OCI-LY7 (cell line): ENCODE measurements at regions not wholly inside any gene's neighbourhood (a gene's known extent, or its start where the extent isn't known, plus 50 kb on each side); places are given as distances from the start of the nearest gene placed in this dataset.

Experiments
- BruUV-seq: library from RNA; stranded (reverse); fragments of 400-500 nt; replicated peaks from 2 replicates; lab custom pipeline; 2021; lab: Mats Ljungman, UMichigan
- CTCF ChIA-PET: fragments of 300-600 bp; sonication (Branson Sonifier 250); formaldehyde crosslinking; loops from one replicate; lab custom pipeline; 2022; ENCODE audit warnings: antibody characterized with exemption; ENCODE audit not compliant: unreplicated experiment; lab: Charles Lee
- POLR2A ChIA-PET: fragments of 300-600 bp; sonication (Branson Sonifier 250); formaldehyde crosslinking; loops from one replicate; lab custom pipeline; 2022; ENCODE audit warnings: antibody characterized with exemption; lab: Charles Lee
- DNase-seq: peaks from one replicate; pipeline ENCODE4 v3.0.0-alpha.2; 2015; ENCODE audit warnings: low spot score
- H2AFZ ChIP-seq: fragments of 200-600 bp; sonication (generic), shearing (Covaris generic); 2 replicates; pipeline ENCODE4 v1.6.1; 2014; ENCODE audit warnings: mild to moderate bottlenecking, antibody characterized with exemption, low read length, moderate library complexity
- H3K27ac ChIP-seq: fragments of 200-600 bp; sonication (generic); 2 replicates; pipeline ENCODE4 v1.5.1; 2014; ENCODE audit warnings: mixed run types, low read depth, mild to moderate bottlenecking, moderate library complexity, low read length, inconsistent platforms; ENCODE audit not compliant: poor library complexity, severe bottlenecking
- H3K36me3 ChIP-seq: fragments of 200-600 bp; sonication (generic); 2 replicates; pipeline ENCODE4 v1.6.1; 2014; ENCODE audit warnings: mild to moderate bottlenecking, antibody characterized with exemption, low read length, moderate library complexity, mixed read lengths; ENCODE audit not compliant: insufficient read depth
- H3K4me1 ChIP-seq: fragments of 200-600 bp; sonication (generic); 2 replicates; pipeline ENCODE4 v1.5.1; 2014; ENCODE audit warnings: mild to moderate bottlenecking, low read length; ENCODE audit not compliant: insufficient read depth, poor library complexity, severe bottlenecking
- H3K4me2 ChIP-seq: fragments of 200-600 bp; sonication (generic); 2 replicates; pipeline ENCODE4 v1.6.1; 2014; ENCODE audit warnings: mild to moderate bottlenecking, low read length
- H3K4me3 ChIP-seq: fragments of 200-600 bp; sonication (generic); 2 replicates; pipeline ENCODE4 v1.5.1; 2014; ENCODE audit warnings: mild to moderate bottlenecking, low read depth, low read length; ENCODE audit not compliant: poor library complexity, severe bottlenecking
- H3K79me2 ChIP-seq: fragments of 200-600 bp; sonication (generic); 2 replicates; pipeline ENCODE4 v1.6.1; 2016; ENCODE audit warnings: low read depth, mild to moderate bottlenecking, low read length, moderate library complexity, mixed read lengths; ENCODE audit not compliant: insufficient read depth
- H3K9me2 ChIP-seq: fragments of 200-600 bp; sonication (generic); 2 replicates; pipeline ENCODE4 v1.6.1; 2016; ENCODE audit warnings: mild to moderate bottlenecking, low read length, mixed read lengths; ENCODE audit not compliant: insufficient read depth
- H3K9me3 ChIP-seq: fragments of 200-600 bp; sonication (generic); 2 replicates; pipeline ENCODE4 v1.6.1; 2014; ENCODE audit warnings: mild to moderate bottlenecking, mixed run types, low read length, mixed read lengths
- H4K20me1 ChIP-seq: fragments of 200-600 bp; sonication (generic); 2 replicates; pipeline ENCODE4 v1.6.1; 2014; ENCODE audit warnings: mild to moderate bottlenecking, antibody characterized with exemption, low read length, moderate library complexity, mixed read lengths; ENCODE audit not compliant: insufficient read depth
- EZH2phosphoT487 ChIP-seq: fragments of 200-600 bp; sonication (generic); IDR thresholded peaks from 2 replicates; pipeline ENCODE4 v1.6.1; 2018; ENCODE audit warnings: low read depth, borderline replicate concordance, mild to moderate bottlenecking, mixed run types, antibody characterized with exemption, low read length, moderate library complexity, mixed read lengths
- intact Hi-C: fragments of 100-400 bp; cut with micrococcal nuclease; formaldehyde crosslinking; loops from one replicate; pipeline ENCODE4 v1.10.0; 2022; ENCODE audit not compliant: unreplicated experiment
- TF ChIP-seq, protein P1 (sequence below): fragments of 200-600 bp; sonication (generic); conservative IDR thresholded peaks from 2 replicates; pipeline ENCODE4 v1.5.1; 2014; ENCODE audit warnings: mild to moderate bottlenecking, antibody characterized with exemption, low read length, moderate library complexity, mixed read lengths

DNA sequence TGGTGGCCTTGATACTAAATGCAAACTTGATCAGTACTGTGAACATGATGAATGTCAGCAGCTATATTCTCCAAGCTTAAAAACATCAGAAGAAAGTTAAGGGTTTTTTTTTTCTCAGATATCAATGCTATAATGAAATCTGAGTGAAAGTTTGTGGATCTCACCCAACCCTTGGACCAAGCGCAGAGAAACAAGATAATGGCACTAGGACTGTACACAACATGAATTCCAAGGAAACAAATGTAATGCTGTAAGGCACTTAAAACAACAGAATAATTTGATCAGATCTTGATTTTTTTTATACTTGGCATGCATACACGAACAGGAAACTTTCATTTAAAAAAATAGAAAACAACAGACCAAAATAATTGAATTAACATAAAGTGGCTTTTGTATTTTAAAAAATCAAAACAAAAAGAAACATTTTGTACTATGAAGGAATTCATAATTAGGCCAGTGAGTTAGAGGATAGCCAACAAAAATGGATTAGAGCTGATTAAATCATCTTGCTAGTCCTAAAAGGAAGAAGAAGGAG lies 1154.0 kb upstream of the EYS start:
- no peak overlapping the region for H3K4me3 ChIP-seq
- no peak overlapping the region for H2AFZ ChIP-seq
- DNase-seq: no peak
- H3K36me3 ChIP-seq: no peaks in the 10 kb centered on the region
- H3K9me3 ChIP-seq: no peaks in the 10 kb centered on the region
- POLR2A ChIA-PET: no interaction called here
- H3K9me2 ChIP-seq: no peaks in the 10 kb centered on the region
- CTCF ChIA-PET: no interaction called here
- no TSS peak for BruUV-seq
- no peak overlapping the region for H3K4me2 ChIP-seq
- intact Hi-C loops: no loop called here
- H3K27ac ChIP-seq: no peak overlapping the region
- H3K79me2 ChIP-seq: no peaks in the 10 kb centered on the region
- no peak for TF ChIP-seq EZH2phosphoT487
- TF ChIP-seq, protein P1, sequence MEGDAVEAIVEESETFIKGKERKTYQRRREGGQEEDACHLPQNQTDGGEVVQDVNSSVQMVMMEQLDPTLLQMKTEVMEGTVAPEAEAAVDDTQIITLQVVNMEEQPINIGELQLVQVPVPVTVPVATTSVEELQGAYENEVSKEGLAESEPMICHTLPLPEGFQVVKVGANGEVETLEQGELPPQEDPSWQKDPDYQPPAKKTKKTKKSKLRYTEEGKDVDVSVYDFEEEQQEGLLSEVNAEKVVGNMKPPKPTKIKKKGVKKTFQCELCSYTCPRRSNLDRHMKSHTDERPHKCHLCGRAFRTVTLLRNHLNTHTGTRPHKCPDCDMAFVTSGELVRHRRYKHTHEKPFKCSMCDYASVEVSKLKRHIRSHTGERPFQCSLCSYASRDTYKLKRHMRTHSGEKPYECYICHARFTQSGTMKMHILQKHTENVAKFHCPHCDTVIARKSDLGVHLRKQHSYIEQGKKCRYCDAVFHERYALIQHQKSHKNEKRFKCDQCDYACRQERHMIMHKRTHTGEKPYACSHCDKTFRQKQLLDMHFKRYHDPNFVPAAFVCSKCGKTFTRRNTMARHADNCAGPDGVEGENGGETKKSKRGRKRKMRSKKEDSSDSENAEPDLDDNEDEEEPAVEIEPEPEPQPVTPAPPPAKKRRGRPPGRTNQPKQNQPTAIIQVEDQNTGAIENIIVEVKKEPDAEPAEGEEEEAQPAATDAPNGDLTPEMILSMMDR: no peak
- no peaks in the 10 kb centered on the region for H3K4me1 ChIP-seq
- H4K20me1 ChIP-seq: no peaks in the 10 kb centered on the region

DNA sequence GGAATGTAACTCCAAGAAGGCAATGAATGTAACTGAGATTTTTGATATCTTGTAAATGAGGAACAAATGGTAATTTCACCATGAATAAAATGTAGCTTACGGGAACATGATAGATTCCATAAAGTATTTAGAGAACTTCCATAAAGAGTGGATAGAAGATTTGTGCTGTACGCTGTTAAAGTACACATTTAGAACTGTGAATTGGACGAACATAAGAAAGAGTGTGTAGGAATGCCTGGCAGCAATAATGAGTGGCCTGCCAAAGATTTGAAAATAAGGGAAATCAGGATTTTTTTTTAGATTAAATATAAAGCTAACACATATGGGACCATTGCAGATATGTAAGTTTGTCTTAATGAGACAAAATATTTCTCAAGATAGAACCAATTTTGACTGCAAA lies 1153.3 kb upstream of the EYS start:
- Histone ChIP-seq H3K36me3 (no peaks in the 10 kb centered on the region), H3K4me1 (no peaks in the 10 kb centered on the region), H3K4me2 (no peak overlapping the region), H4K20me1 (no peaks in the 10 kb centered on the region), H3K9me3 (no peaks in the 10 kb centered on the region), H3K9me2 (no peaks in the 10 kb centered on the region), H3K4me3 (no peak overlapping the region), H2AFZ (no peak overlapping the region), H3K27ac (no peak overlapping the region), H3K79me2 (no peaks in the 10 kb centered on the region)
- intact Hi-C loops: no loop called here
- ChIA-PET POLR2A (no interaction called here), CTCF (no interaction called here)
- TF ChIP-seq, protein P1: no peak
- no peak for TF ChIP-seq EZH2phosphoT487
- no peak for DNase-seq
- no TSS peak for BruUV-seq

DNA sequence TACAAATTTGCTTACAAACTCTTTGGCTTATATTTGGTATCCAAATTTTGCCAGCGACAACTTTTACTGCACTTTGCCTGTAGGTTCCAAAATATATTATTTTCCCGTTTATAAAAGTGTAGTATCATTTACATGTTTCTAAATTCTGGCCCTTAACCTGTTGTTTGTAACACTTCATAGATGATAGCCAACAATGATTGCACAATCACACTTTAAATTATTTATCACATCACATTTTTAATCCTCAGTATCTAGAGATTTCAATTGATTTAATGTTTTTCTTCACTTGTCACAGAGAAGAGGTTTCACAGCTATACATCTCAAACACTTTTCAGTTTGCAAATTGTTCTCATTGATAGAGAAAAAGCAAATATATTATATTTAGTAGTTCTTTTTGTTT lies 1151.2 kb upstream of the EYS start:
- CTCF ChIA-PET: no interaction called here
- Histone ChIP-seq H3K4me1 (no peaks in the 10 kb centered on the region), H3K9me3 (no peaks in the 10 kb centered on the region), H3K9me2 (no peaks in the 10 kb centered on the region), H3K4me3 (no peak overlapping the region), H4K20me1 (no peaks in the 10 kb centered on the region), H3K79me2 (no peaks in the 10 kb centered on the region), H3K36me3 (no peaks in the 10 kb centered on the region), H2AFZ (no peak overlapping the region), H3K4me2 (no peak overlapping the region), H3K27ac (no peak overlapping the region)
- intact Hi-C loops: no loop called here
- POLR2A ChIA-PET: interaction anchor here (0.7 kb wide), 1 partner anchor 773 kb away, joined by 3 read pairs; no protein-coding TSS in a partner anchor
- TF ChIP-seq, protein P1: no peak
- no peak for DNase-seq
- BruUV-seq: no TSS peak
